HL-60 (cell line): ENCODE measurements at regions not wholly inside any gene's neighbourhood (a gene's known extent, or its start where the extent isn't known, plus 50 kb on each side); places are given as distances from the start of the nearest gene placed in this dataset.

Experiments used
- CTCF ChIP-seq: IDR thresholded peaks from one replicate; pipeline ENCODE4 v1.5.1; 2011; ENCODE audit warnings: low read length, control low read depth, inconsistent platforms; ENCODE audit not compliant: insufficient read depth
- GABPA ChIP-seq: IDR thresholded peaks from 2 replicates; pipeline ENCODE4 v1.6.1; 2012; ENCODE audit warnings: low read depth
- POLR2AphosphoS5 ChIP-seq: IDR thresholded peaks from 2 replicates; pipeline ENCODE4 v1.6.1; 2012; ENCODE audit warnings: low read depth

- TF ChIP-seq CTCF (no peak), POLR2AphosphoS5 (no peak), GABPA (no peak)
These were observed 161.9 kb downstream of the MACROH2A1 start for GRCh38 chr5:135236908-135237747.
